HepG2 (cell line): ENCODE measurements at regions not wholly inside any gene's neighbourhood (a gene's known extent, or its start where the extent isn't known, plus 50 kb on each side); places are given as distances from the start of the nearest gene placed in this dataset.

Experiments used
- FOSL1 ChIP-seq: sonication (generic); formaldehyde crosslinking; IDR thresholded peaks from 2 replicates; pipeline ENCODE4 v1.9.0; 2021; ENCODE audit warnings: missing genetic modification reagents, borderline replicate concordance
- ISX ChIP-seq: sonication (generic); formaldehyde crosslinking; conservative IDR thresholded peaks from 2 replicates; pipeline ENCODE4 v1.5.0; 2020; ENCODE audit warnings: missing genetic modification reagents
- POLR2A ChIP-seq, 2 experiments: IDR thresholded peaks; 2 replicates each; pipeline ENCODE4 v1.6.1; 2011; ENCODE audit warnings: low read depth in 2 of 2, low read length in 2 of 2, mild to moderate bottlenecking in 1 of 2, moderate library complexity in 1 of 2; ENCODE audit not compliant: insufficient read depth in 1 of 2
- PPARG ChIP-seq: conservative IDR thresholded peaks from 2 replicates; pipeline ENCODE4 v1.6.1; 2016; ENCODE audit warnings: missing biosample characterization, missing genetic modification reagents
- SIN3B ChIP-seq: fragments of 150-350 bp; IDR thresholded peaks from 2 replicates; pipeline ENCODE4 v1.6.1; 2014; ENCODE audit warnings: low read length
- TF ChIP-seq, protein P1 (sequence below): sonication (generic); formaldehyde crosslinking; IDR thresholded peaks from 2 replicates; pipeline ENCODE4 v1.5.0; 2020; ENCODE audit warnings: mild to moderate bottlenecking, missing genetic modification reagents, moderate library complexity

DNA sequence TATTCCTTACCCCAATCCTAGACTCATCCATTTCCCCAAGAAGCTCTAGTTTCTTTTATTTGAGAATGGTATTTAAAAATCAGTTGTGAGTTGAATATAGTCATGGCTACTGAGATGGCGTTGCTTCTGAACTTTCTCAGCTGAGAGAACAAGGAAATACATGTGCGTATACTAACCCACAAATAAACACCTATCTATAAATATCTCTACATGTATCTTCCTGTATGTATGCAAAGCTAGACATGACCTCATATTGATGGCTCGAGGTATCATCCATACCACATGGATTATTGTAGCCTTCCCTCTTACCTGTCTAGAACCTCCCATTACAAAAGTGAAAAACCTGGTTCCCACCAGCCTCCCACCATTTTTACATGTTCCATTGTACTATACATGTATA, 141.0 kb downstream of the UFM1 start:
- no peak for TF ChIP-seq ISX (CRISPR knock-in tag)
- no peak for TF ChIP-seq PPARG (CRISPR knock-in tag)
- no peak for TF ChIP-seq SIN3B
- TF ChIP-seq, protein P1, sequence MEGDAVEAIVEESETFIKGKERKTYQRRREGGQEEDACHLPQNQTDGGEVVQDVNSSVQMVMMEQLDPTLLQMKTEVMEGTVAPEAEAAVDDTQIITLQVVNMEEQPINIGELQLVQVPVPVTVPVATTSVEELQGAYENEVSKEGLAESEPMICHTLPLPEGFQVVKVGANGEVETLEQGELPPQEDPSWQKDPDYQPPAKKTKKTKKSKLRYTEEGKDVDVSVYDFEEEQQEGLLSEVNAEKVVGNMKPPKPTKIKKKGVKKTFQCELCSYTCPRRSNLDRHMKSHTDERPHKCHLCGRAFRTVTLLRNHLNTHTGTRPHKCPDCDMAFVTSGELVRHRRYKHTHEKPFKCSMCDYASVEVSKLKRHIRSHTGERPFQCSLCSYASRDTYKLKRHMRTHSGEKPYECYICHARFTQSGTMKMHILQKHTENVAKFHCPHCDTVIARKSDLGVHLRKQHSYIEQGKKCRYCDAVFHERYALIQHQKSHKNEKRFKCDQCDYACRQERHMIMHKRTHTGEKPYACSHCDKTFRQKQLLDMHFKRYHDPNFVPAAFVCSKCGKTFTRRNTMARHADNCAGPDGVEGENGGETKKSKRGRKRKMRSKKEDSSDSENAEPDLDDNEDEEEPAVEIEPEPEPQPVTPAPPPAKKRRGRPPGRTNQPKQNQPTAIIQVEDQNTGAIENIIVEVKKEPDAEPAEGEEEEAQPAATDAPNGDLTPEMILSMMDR (CRISPR knock-in tag), result no peak
- TF ChIP-seq FOSL1 (CRISPR knock-in tag), result no peak
- TF ChIP-seq POLR2A (IDR thresholded peaks at IDR 0.05; ENCODE audit: insufficient read depth in 1 of 2, low read depth in 2 of 2, low read length in 2 of 2), result no peak
